Transverse colon (tissue), 4 donors: ENCODE measurements at regions not wholly inside any gene's neighbourhood (a gene's known extent, or its start where the extent isn't known, plus 50 kb on each side); places are given as distances from the start of the nearest gene placed in this dataset.

Experiments
- DNase-seq: peaks from one replicate; pipeline ENCODE4 v3.0.0-alpha.2; 2019
- H3K27ac ChIP-seq, 4 donors: fragments of 200-600 bp; sonication (generic); 2 replicates each; pipeline ENCODE4 v1.5.1; 2016 to 2018; ENCODE audit warnings: inconsistent platforms in 4 of 4
- H3K27me3 ChIP-seq: fragments of 200-600 bp; sonication (generic); 2 replicates; pipeline ENCODE4 v1.5.1; 2017; ENCODE audit warnings: inconsistent platforms
- H3K36me3 ChIP-seq, 4 donors: fragments of 200-600 bp; sonication (generic); 2 replicates each; pipeline ENCODE4 v1.5.1; 2017 to 2019; ENCODE audit warnings: inconsistent platforms in 4 of 4
- H3K4me1 ChIP-seq, 4 donors: fragments of 200-600 bp; sonication (generic); 2 replicates each; pipeline ENCODE4 v1.5.1; 2017 to 2020; ENCODE audit warnings: inconsistent platforms in 4 of 4
- H3K4me3 ChIP-seq, 4 donors: fragments of 200-600 bp; sonication (generic); 1 replicate in 1 of 4; 2 replicates in 3 of 4; pipeline versions ENCODE4 v1.5.1 to v1.6.1; 2017 to 2019; ENCODE audit warnings: inconsistent platforms in 4 of 4
- H3K9me3 ChIP-seq, 2 donors: fragments of 200-600 bp; sonication (generic); 2 replicates each; pipeline ENCODE4 v1.5.1; 2017 to 2019; ENCODE audit warnings: inconsistent platforms in 2 of 2
- CTCF ChIP-seq, 5 experiments: fragments of 200-600 bp in 3 of 5; fragments of 450-650 bp in 2 of 5; sonication (generic) in 3 of 5; IDR thresholded peaks; 1 replicate in 2 of 5; 2 replicates in 3 of 5; pipeline ENCODE4 v1.5.1; 2016 to 2017; ENCODE audit warnings: antibody characterized with exemption in 5 of 5, inconsistent platforms in 3 of 5, mild to moderate bottlenecking in 2 of 5, moderate library complexity in 1 of 5
- EP300 ChIP-seq: sonication (generic); formaldehyde crosslinking; IDR thresholded peaks from one replicate; pipeline ENCODE4 v1.6.1; 2017; ENCODE audit warnings: antibody characterized with exemption, low read depth
- POLR2A ChIP-seq: fragments of 450-650 bp; IDR thresholded peaks from one replicate; pipeline ENCODE4 v1.6.1; 2016; ENCODE audit warnings: antibody characterized with exemption, mild to moderate bottlenecking, moderate library complexity
- POLR2AphosphoS5 ChIP-seq, 3 donors: sonication (generic); formaldehyde crosslinking; IDR thresholded peaks; one replicate each; pipeline ENCODE4 v1.6.1; 2016; ENCODE audit warnings: antibody characterized with exemption in 3 of 3
- WGBS, 2 donors: methylation state at CpG; one replicate each; pipeline ENCODE4 v1.1.5; 2018; ENCODE audit warnings: low coverage in 1 of 2; 5-methylcytosine and 5-hydroxymethylcytosine counted together
- in situ Hi-C, 4 donors: fragments of 200-750 bp; cut with MboI; loops; one replicate each; pipeline versions ENCODE4 v1.15.0 to v1.15.1; 2017; ENCODE audit warnings: low sequenced_read_pairs in 3 of 4, low pct_ligation_motif_present in 1 of 4, low pct_unique_long_range_greater_than_20kb in 1 of 4
- intact Hi-C: fragments of 100-400 bp; cut with DNase I; formaldehyde crosslinking; loops from one replicate; pipeline ENCODE4 v1.15.1; 2023; ENCODE audit warnings: low total_unique reads

GRCh38 chr12:4969405-4969804 is 59.7 kb downstream of the KCNA1 start:
- Histone ChIP-seq H3K9me3 (no peaks in the 10 kb centered on the region), H3K4me1 (no peaks in the 10 kb centered on the region), H3K4me3 (no peak overlapping the region), H3K36me3 (no peaks in the 10 kb centered on the region), H3K27me3 (peaks cover 25% of the 10 kb centered on the region), H3K27ac (no peak overlapping the region)
- WGBS, 2 donors = 86 to 93% methylated on average over 2 to 3 of the region's 3 CpGs
- intact Hi-C loops (no loop called here), in situ Hi-C loops (no loop called here)
- no peak for TF ChIP-seq EP300
- TF ChIP-seq POLR2A = no peak
- TF ChIP-seq POLR2AphosphoS5 (IDR thresholded peaks at IDR 0.05) = no peak
- TF ChIP-seq CTCF (IDR thresholded peaks at IDR 0.05) = no peak
- DNase-seq = no peak

GRCh38 chr12:4974217-4974616 is 64.5 kb downstream of the KCNA1 start:
- peaks cover 5% of the 10 kb centered on the region for H3K27me3 ChIP-seq
- intact Hi-C loops = no loop called here
- H3K4me3 ChIP-seq = no peak overlapping the region
- H3K4me1 ChIP-seq = no peaks in the 10 kb centered on the region
- no peak for DNase-seq
- WGBS, 2 donors = 46 to 59% methylated on average over 3 of the region's 3 CpGs
- in situ Hi-C loops = no loop called here
- no peak overlapping the region for H3K27ac ChIP-seq
- H3K36me3 ChIP-seq = no peaks in the 10 kb centered on the region
- TF ChIP-seq EP300 (no peak), CTCF (IDR thresholded peaks at IDR 0.05) (no peak), POLR2A (no peak), POLR2AphosphoS5 (IDR thresholded peaks at IDR 0.05) (no peak)
- H3K9me3 ChIP-seq = no peaks in the 10 kb centered on the region

- H3K27me3 ChIP-seq = peaks cover 5% of the 10 kb centered on the region
- TF ChIP-seq POLR2AphosphoS5 (IDR thresholded peaks at IDR 0.05) (no peak), CTCF (IDR thresholded peaks at IDR 0.05) (no peak), POLR2A (no peak), EP300 (no peak)
- no peak for DNase-seq
- intact Hi-C loops (no loop called here), in situ Hi-C loops (no loop called here)
- no peaks in the 10 kb centered on the region for H3K9me3 ChIP-seq
- H3K27ac ChIP-seq = no peak overlapping the region
- H3K36me3 ChIP-seq = no peaks in the 10 kb centered on the region
- no peaks in the 10 kb centered on the region for H3K4me1 ChIP-seq
- H3K4me3 ChIP-seq = no peak overlapping the region
- 78% methylated on average over 11 of the region's 12 CpGs; no CpG with 5 or more reads in 1 of the 2 donors for whole genome bisulfite sequencing, 2 donors
These were observed 65.9 kb downstream of the KCNA1 start for GRCh38 chr12:4975574-4975973.

DNA sequence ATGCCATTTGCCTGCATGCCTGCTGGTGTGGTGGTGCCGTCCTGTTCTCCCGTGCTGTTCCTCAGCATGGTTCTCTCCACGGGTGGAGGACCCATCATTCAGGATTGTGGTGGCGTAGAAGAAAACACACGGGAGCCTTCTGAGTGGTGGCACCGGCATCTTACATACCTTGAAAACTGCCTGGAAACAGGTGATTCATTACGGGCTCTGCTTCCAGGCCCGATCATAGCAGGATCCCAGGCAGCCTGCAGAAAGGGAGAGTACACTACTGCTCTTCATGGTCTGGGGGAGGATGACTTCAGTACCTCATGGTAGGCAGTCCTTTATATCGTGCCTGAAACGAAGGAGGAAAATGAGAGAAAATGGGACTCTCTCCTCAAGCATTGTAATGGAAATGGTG is 66.6 kb upstream of the KCNA5 start:
- Histone ChIP-seq H3K36me3 (no peaks in the 10 kb centered on the region), H3K27me3 (peaks cover 5% of the 10 kb centered on the region), H3K9me3 (no peaks in the 10 kb centered on the region), H3K27ac (no peak overlapping the region), H3K4me3 (no peak overlapping the region), H3K4me1 (no peaks in the 10 kb centered on the region)
- in situ Hi-C loops = no loop called here
- TF ChIP-seq EP300 (no peak), POLR2AphosphoS5 (IDR thresholded peaks at IDR 0.05) (no peak), POLR2A (no peak), CTCF (IDR thresholded peaks at IDR 0.05) (no peak)
- WGBS, 2 donors = 84 to 86% methylated on average over 4 to 10 of the region's 10 CpGs
- no peak for DNase-seq
- intact Hi-C loops = no loop called here
